GM23248 (cell line): ENCODE measurements at regions not wholly inside any gene's neighbourhood (a gene's known extent, or its start where the extent isn't known, plus 50 kb on each side); places are given as distances from the start of the nearest gene placed in this dataset.

Experiments
- EZH2 ChIP-seq: fragments of 200-600 bp; sonication (generic); IDR thresholded peaks from 2 replicates; pipeline ENCODE4 v1.6.1; 2018; ENCODE audit warnings: antibody characterized with exemption, mild to moderate bottlenecking; ENCODE audit not compliant: insufficient read depth, poor library complexity, severe bottlenecking
- EZH2phosphoT487 ChIP-seq: fragments of 200-600 bp; sonication (generic); IDR thresholded peaks from 2 replicates; pipeline ENCODE4 v1.6.1; 2018; ENCODE audit warnings: antibody characterized with exemption, moderate library complexity, mild to moderate bottlenecking, low read depth; ENCODE audit not compliant: insufficient read depth

DNA sequence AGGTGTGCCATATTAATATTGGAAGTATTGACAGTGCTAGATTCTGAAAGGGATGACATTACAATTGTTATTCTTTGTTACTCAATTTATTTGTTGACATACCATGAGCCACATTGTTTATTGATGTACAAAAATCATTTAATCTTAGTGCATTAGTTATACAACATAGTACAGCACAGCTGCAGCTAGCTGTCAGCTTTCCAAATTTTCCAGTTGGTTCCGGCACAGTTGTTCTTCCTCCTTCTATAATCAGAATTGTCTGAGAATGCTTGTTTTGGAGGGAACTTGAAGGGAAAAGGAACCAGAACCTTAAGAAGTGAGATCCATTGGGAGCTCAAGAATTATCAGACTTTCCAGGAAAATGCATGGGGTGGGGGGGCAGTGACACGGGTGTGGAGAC lies 281.4 kb downstream of the ZIC3 start:
- TF ChIP-seq EZH2 (no peak), EZH2phosphoT487 (no peak)
